GM19043 (cell line): ENCODE measurements at regions not wholly inside any gene's neighbourhood (a gene's known extent, or its start where the extent isn't known, plus 50 kb on each side); places are given as distances from the start of the nearest gene placed in this dataset.

Source experiments
- ATAC-seq: cut with Tn5 transposase; IDR thresholded peaks from one replicate; pipeline ENCODE4 v1.9.1; 2021; ENCODE audit warnings: low read depth; ENCODE audit not compliant: unreplicated experiment

DNA sequence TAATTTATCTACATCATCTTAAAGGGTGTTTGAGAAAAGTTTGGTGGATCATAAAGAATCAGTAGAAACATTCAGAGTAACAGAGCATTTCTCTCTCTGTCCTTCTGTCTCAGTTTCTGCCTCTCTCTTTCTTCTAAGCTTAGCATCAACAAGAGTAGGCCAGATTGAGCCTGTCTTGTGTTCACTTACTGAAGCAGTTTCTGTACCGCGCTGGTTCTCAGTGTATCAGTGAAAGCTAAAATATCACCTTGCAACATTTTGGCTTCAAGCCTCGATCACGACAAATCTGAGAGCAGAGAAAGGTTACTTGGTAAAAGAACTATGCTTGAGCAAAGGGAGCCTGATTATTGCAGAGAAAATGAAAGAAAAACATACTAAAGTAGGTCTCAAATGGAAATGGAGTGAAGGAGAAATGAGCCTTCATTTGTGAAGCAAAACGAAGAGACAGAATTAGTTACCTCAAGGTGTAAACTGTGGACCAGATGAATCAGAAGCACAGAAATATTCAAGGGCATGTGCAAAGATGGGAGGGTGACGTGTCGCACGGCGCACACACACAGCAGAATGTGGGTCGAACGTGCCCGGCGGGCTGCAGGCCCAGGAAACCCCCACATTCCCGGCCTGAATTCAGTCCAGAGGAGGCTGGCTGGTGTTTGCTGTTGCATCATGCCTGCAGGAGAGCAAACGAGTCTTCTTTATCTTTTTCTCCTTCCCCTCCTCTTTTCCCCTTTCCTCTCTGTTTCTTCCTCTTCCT, 509.3 kb downstream of the QKI start:
- ATAC-seq: no peak

- ATAC-seq: no peak
These were observed 508.0 kb downstream of the QKI start for GRCh38 chr6:163922562-163922961.

- ATAC-seq: no peak
These were observed 505.1 kb downstream of the QKI start for GRCh38 chr6:163919652-163920051.

GRCh38 chr6:163916315-163917081, 502.0 kb downstream of the QKI start:
- no peak for ATAC-seq

- ATAC-seq: no peak
These were observed 500.6 kb downstream of the QKI start for GRCh38 chr6:163915131-163915530.

- ATAC-seq: no peak
These were observed 498.5 kb downstream of the QKI start for GRCh38 chr6:163913045-163913444.

DNA sequence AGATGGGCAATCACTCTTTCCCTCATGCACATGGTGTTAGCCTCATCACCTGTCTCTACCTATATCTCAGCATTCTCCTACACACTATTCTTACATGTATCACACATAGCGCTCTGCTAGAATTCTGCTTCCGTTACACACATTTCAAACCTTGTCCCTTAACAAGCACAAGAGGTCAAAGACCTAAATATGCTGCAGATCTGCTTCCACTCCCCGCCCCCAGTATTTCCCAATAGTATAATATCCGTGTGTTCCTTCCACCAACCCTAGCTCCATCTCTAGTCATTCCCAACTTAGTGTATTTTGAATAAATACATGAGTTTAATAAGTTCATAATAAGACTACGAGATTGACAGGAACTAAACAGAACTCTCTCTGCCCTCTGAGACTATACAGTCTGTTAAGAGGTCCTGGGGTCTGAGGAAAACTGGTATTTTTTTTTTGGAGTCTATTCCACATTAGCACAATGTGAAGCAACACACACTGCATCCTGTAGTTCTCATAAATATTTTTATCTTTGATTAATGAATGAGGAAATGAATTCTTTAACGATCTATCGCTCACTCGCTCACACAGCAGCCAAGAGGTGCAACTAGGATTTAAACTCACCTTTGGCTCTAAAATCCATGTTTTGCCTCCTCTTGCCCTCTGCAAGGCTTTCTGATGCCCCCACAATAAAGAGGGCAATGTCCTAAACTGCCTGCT, 491.6 kb downstream of the QKI start:
- ATAC-seq: no peak

- ATAC-seq: no peak
These were observed 489.7 kb downstream of the QKI start for GRCh38 chr6:163904186-163904585.

- ATAC-seq: no peak
These were observed 489.0 kb downstream of the QKI start for GRCh38 chr6:163903541-163903940.

DNA sequence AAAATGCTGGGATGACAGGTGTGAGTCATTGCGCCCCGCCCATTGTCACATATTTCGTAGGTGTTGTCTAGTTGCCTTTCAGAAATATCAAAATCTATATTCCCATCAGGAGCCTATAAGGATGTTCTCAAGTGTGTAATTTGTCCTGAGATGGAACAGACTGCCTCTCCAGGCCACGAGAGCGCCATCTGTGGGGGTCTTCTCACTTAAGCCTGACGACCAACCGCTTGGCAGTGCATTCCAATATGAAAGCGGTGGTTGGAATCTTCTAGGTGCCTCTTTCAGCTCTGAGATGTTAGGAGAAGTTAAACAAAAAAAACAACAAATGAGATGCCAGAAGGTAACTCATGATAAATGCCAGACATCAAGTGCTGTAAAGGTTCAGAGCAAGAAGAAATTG, 488.5 kb downstream of the QKI start:
- no peak for ATAC-seq

- no peak for ATAC-seq
These were observed 487.2 kb downstream of the QKI start for GRCh38 chr6:163901681-163902080.

- ATAC-seq: no peak
These were observed 486.1 kb downstream of the QKI start for GRCh38 chr6:163900570-163900969.

DNA sequence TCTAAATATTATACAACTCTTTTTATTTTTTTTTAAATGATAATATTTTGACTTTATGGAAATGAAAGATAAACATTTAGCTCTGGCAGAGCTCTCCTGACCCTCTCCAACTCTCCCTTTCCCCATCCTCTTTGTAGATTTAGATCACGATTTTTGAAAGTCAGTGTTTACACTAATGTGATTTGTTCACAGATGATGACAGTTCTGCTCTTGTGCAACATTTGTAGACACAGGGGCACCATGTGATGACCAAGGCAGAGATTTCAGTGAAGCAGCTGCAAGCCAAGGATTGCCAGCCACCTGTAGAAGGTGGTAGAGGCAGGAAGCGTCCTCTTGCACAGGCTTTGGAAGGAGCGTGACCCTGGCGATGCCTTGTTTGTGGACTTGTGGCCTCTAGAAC, 483.2 kb downstream of the QKI start:
- ATAC-seq: no peak

DNA sequence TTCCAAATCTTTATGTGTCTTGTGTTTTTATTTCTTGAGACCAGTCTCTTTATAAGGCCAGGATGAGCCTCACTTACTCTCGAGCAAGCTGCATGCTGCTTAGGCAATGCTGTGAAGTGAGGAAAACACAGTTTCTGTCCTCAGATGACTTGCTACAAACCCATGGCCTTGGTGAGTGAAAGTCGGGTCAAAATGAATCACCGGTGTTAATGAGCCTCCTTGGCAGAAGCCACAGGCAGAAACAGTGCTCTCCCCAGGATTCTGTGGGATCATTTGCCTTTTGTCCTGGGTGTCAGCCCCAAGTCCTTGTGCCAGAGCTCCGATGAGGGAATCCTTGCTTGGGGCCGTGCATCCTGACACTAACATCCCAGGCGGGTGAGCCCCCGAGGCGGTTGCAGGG, 482.5 kb downstream of the QKI start:
- ATAC-seq: no peak

GRCh38 chr6:163895162-163895561, 480.6 kb downstream of the QKI start:
- no peak for ATAC-seq

DNA sequence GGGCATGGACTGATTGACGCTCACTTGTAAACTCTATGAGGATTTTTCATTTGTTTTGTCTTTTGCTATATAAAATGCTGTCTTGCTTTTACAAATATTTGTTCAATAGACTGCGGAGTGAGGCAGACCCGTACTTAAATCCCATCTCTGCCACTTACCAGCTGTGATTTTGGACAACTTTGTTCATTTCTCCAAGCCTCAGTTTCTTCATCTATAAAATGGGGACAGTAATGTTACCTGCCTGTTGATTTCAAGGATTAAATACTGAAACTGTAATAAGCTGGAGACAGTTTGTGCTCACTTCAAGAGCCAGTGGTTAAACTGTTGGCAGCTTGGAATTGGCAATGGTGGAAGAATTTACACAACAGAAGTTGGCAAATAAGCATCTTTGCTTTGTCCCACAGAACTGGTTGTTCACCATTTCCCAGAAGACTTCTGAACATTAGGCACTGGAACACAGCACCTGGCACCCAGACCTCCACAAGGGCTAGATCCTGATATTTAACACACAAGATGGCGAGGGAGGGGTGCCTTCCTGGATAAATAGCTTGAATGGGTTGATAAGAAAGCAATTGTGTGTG, 479.2 kb downstream of the QKI start:
- no peak for ATAC-seq

GRCh38 chr6:163892824-163893561, 478.5 kb downstream of the QKI start:
- no peak for ATAC-seq

DNA sequence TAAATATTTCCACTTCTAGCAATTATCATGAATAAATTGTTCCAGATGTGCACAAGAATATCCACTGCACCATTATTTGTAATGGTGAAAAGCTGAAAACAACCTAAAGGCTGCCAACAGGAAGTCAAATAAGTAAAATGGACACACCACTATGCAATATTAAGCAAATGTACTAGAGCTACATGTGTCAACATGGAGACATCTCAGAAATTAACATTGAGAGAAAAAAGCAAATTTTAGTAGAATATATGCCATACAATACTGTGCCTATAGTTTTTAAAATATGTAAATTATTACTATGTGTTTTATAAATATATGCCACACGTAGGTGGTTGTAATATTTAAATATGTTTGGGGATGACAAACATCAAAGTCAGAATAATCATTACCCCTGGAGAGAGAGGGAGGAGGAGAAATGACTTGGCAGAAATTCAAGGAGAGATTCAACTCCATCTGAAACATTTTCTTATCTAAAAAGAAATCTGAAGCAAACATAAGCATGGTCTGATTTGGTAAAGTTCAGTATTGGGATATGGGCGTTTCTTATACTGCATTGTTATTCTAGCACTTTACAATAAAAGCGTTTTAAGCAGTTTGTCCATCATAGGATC, 475.5 kb downstream of the QKI start:
- no peak for ATAC-seq

DNA sequence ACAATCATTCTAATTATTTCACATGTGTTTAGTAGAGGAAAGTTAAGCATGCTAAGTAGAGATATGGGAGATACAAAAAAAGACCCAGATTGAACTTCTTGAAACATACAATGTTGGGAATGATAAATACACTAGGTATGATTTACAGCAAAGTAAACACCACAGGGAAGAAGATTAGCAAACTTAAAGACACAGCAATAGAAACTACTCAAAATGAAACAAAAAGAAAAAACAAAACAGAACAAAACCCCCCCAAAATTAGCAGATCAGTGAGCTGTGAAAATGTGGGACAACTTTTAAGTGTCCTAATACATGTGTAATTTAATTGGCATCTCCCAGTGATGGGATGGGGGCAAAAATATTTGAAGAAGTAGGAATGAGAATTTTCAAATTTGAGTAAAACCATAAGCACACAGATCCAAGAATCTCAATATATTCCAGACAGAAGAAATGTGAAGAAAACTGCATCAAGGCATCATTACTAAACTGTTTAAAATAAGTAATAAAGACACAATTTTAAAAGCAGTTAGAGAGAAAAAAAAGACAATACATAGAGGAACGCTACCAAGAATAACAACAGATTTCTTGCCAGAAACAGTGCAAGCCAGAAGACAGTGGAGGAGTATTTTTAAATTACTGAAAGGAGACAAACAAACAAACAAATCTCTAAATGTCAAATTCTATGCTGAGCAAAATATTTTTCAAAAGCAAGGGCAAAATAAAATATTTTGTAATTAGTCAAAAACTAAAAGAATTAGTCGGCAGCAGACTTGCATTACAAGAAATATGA, 473.7 kb downstream of the QKI start:
- ATAC-seq: no peak
